ENCODE measurements at regions not wholly inside any gene's neighbourhood (a gene's known extent, or its start where the extent isn't known, plus 50 kb on each side); places are given as distances from the start of the nearest gene placed in this dataset.

GRCh38 chr2:139805441-139805840, 1025.3 kb upstream of the NXPH2 start:
- Histone ChIP-seq H3K27me3 (no peaks in the 10 kb centered on the region), H3K4me1 (no peaks in the 10 kb centered on the region), H3K27ac (no peak overlapping the region), H3K4me3 (no peak overlapping the region), H3K36me3 (no peaks in the 10 kb centered on the region), H3K9me3 (no peaks in the 10 kb centered on the region)
- no peak for ATAC-seq
- TF ChIP-seq, protein P1, sequence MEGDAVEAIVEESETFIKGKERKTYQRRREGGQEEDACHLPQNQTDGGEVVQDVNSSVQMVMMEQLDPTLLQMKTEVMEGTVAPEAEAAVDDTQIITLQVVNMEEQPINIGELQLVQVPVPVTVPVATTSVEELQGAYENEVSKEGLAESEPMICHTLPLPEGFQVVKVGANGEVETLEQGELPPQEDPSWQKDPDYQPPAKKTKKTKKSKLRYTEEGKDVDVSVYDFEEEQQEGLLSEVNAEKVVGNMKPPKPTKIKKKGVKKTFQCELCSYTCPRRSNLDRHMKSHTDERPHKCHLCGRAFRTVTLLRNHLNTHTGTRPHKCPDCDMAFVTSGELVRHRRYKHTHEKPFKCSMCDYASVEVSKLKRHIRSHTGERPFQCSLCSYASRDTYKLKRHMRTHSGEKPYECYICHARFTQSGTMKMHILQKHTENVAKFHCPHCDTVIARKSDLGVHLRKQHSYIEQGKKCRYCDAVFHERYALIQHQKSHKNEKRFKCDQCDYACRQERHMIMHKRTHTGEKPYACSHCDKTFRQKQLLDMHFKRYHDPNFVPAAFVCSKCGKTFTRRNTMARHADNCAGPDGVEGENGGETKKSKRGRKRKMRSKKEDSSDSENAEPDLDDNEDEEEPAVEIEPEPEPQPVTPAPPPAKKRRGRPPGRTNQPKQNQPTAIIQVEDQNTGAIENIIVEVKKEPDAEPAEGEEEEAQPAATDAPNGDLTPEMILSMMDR (IDR thresholded peaks at IDR 0.05) = no peak
- intact Hi-C loops (cut with DNase I) = no loop called here
- no peak for DNase-seq

GRCh38 chr2:139798391-139798790, 1018.2 kb upstream of the NXPH2 start:
- Histone ChIP-seq H3K4me3 (no peak overlapping the region), H3K4me1 (no peaks in the 10 kb centered on the region), H3K27me3 (no peaks in the 10 kb centered on the region), H3K27ac (no peak overlapping the region), H3K36me3 (no peaks in the 10 kb centered on the region), H3K9me3 (no peaks in the 10 kb centered on the region)
- TF ChIP-seq, protein P1 (IDR thresholded peaks at IDR 0.05) = no peak
- DNase-seq = no peak
- intact Hi-C loops (cut with DNase I) = no loop called here
- ATAC-seq = no peak

GRCh38 chr2:139790807-139791752, 1010.9 kb upstream of the NXPH2 start:
- ATAC-seq (no peak), DNase-seq (no peak)
- no peaks in the 10 kb centered on the region for H3K9me3 ChIP-seq
- no peaks in the 10 kb centered on the region for H3K36me3 ChIP-seq
- no peak overlapping the region for H3K27ac ChIP-seq
- no peak overlapping the region for H3K4me3 ChIP-seq
- intact Hi-C loops (cut with DNase I) = no loop called here
- no peaks in the 10 kb centered on the region for H3K27me3 ChIP-seq
- TF ChIP-seq, protein P1 (IDR thresholded peaks at IDR 0.05) = peak; percentile 22
- H3K4me1 ChIP-seq = no peaks in the 10 kb centered on the region

DNA sequence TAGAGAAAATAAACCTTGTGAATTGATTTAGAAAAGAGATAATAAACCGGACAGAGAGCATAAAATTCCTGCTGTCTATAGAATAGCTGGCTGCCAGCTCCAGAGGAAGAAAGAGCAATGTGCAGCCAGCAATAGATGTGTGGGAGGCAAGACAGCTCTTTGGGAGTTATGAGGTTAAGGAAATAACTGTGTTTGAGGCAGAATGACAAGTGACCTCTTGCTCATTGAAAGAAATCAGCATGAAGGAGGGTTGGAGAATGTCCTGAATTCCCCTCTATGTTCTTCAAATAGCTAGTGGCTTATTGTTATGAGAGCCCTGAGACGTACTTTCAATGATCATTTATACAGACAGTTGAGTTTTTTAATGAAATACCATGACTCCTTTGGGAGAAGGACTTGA, 1009.9 kb upstream of the NXPH2 start:
- TF ChIP-seq, protein P1 (IDR thresholded peaks at IDR 0.05) = no peak
- Histone ChIP-seq H3K27ac (no peak overlapping the region), H3K4me3 (no peak overlapping the region), H3K9me3 (no peaks in the 10 kb centered on the region), H3K27me3 (no peaks in the 10 kb centered on the region), H3K4me1 (no peaks in the 10 kb centered on the region), H3K36me3 (no peaks in the 10 kb centered on the region)
- intact Hi-C loops (cut with DNase I) = no loop called here
- ATAC-seq = no peak
- DNase-seq = no peak

GRCh38 chr2:139778732-139779131, 998.5 kb upstream of the NXPH2 start:
- no peak for ATAC-seq
- TF ChIP-seq, protein P1 (IDR thresholded peaks at IDR 0.05) = no peak
- no peaks in the 10 kb centered on the region for H3K4me1 ChIP-seq
- intact Hi-C loops (cut with DNase I) = no loop called here
- no peaks in the 10 kb centered on the region for H3K27me3 ChIP-seq
- DNase-seq = no peak
- H3K4me3 ChIP-seq = no peak overlapping the region
- H3K9me3 ChIP-seq = no peaks in the 10 kb centered on the region
- H3K36me3 ChIP-seq = no peaks in the 10 kb centered on the region
- no peak overlapping the region for H3K27ac ChIP-seq

Data from upper lobe of right lung (tissue), 1 donor.